ENCODE measurements at regions not wholly inside any gene's neighbourhood (a gene's known extent, or its start where the extent isn't known, plus 50 kb on each side); places are given as distances from the start of the nearest gene placed in this dataset.
A peak's percentile ranks its signal among the peaks of the same experiment; 100 is the strongest.
"Not testable (repeated sequence)": the region's sequence is repeated elsewhere in the genome, so short reads cannot be mapped to it uniquely, and the experiment has no call there.

DNA sequence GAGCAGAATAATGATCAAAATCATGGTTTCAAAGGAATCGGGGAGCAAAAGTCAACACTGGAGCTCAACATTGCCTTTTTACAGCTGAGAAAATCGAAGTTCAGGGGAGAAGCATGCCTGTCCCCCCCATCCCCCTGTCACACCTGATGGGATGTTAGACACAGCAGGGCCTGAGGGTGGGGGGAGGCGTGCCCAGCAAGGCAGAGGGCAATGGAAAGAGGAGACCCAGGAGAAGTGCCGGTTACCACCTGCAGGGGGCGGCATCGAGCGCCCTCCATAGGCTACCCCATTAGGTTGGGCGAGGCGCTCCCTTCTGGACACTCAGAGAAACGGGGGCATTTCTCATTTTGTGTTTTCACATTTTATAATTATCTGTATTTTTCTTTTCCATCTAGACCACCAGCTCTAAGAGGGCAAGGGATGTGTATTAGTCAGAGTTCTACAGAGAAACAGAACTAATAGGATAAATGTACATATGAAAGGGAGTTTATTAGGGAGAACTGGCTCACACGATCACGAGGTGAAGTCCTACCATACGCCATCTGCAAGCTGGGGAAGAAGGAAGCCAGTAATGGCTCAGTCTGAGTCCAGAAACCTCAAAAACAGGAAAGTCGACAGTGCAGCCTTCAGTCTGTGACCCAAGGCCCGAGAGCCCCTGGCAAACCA is 271.3 kb downstream of the LRATD1 start:
- Histone ChIP-seq H3K4me3 (replicated peaks; ENCODE audit: insufficient read depth, low read length) (no peak overlapping the region), H3K27ac (replicated peaks) (no peak overlapping the region), H3K27me3 (ENCODE audit: insufficient read depth, poor library complexity, severe bottlenecking) (no peaks in the 10 kb centered on the region)
- no peak for TF ChIP-seq POLR2AphosphoS5 (IDR thresholded peaks at IDR 0.05; ENCODE audit: low read depth)
- TF ChIP-seq, protein P1, sequence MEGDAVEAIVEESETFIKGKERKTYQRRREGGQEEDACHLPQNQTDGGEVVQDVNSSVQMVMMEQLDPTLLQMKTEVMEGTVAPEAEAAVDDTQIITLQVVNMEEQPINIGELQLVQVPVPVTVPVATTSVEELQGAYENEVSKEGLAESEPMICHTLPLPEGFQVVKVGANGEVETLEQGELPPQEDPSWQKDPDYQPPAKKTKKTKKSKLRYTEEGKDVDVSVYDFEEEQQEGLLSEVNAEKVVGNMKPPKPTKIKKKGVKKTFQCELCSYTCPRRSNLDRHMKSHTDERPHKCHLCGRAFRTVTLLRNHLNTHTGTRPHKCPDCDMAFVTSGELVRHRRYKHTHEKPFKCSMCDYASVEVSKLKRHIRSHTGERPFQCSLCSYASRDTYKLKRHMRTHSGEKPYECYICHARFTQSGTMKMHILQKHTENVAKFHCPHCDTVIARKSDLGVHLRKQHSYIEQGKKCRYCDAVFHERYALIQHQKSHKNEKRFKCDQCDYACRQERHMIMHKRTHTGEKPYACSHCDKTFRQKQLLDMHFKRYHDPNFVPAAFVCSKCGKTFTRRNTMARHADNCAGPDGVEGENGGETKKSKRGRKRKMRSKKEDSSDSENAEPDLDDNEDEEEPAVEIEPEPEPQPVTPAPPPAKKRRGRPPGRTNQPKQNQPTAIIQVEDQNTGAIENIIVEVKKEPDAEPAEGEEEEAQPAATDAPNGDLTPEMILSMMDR (IDR thresholded peaks at IDR 0.05; ENCODE audit: insufficient read depth, low read length): peak; percentile 73
- TF ChIP-seq SPI1 (IDR thresholded peaks at IDR 0.05; ENCODE audit: borderline replicate concordance, low read depth): no peak
- DNase-seq (ENCODE audit: low read depth in 1 of 2, low spot score in 1 of 2): peak; percentile 35 to 77

GRCh38 chr2:14904378-14904777 is 271.9 kb downstream of the LRATD1 start:
- H3K27ac ChIP-seq (replicated peaks); H3K27me3 ChIP-seq (ENCODE audit: insufficient read depth, poor library complexity, severe bottlenecking); H3K4me3 ChIP-seq (replicated peaks; ENCODE audit: insufficient read depth, low read length): not testable (repeated sequence)

DNA sequence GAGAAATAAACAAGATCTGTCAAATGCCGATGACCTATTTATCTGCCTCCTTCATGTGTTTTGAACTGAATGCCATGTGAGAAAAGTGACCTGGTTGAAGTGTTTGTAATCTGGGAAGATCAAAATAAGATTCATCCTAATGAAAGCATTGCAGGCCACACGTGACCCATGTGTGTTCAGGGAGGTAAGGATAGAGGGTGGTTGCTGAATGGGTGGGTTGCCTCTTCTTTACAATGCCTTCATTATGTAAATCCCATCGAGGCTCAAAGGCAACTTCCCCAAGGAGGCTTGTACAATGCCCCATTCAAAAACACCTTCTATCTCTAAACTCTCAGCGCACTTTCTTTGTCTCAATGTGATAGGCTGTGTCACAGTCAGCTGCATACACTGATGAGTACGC is 273.1 kb downstream of the LRATD1 start:
- no peak for TF ChIP-seq REST (IDR thresholded peaks at IDR 0.05; ENCODE audit: insufficient replicate concordance, low read depth)
- no peak for TF ChIP-seq POLR2AphosphoS5 (IDR thresholded peaks at IDR 0.05; ENCODE audit: low read depth)
- TF ChIP-seq, protein P1 (IDR thresholded peaks at IDR 0.05; ENCODE audit: insufficient read depth, low read length): no peak
- TF ChIP-seq GABPA (IDR thresholded peaks at IDR 0.05; ENCODE audit: low read depth): no peak
- TF ChIP-seq SPI1 (IDR thresholded peaks at IDR 0.05; ENCODE audit: borderline replicate concordance, low read depth): no peak
- no peak for DNase-seq (ENCODE audit: low read depth in 1 of 2, low spot score in 1 of 2)

More at GRCh38 chr2:14904378-14904777, 271.9 kb downstream of the LRATD1 start:
- DNase-seq (ENCODE audit: low read depth in 1 of 2, low spot score in 1 of 2): not testable (repeated sequence)

DNA sequence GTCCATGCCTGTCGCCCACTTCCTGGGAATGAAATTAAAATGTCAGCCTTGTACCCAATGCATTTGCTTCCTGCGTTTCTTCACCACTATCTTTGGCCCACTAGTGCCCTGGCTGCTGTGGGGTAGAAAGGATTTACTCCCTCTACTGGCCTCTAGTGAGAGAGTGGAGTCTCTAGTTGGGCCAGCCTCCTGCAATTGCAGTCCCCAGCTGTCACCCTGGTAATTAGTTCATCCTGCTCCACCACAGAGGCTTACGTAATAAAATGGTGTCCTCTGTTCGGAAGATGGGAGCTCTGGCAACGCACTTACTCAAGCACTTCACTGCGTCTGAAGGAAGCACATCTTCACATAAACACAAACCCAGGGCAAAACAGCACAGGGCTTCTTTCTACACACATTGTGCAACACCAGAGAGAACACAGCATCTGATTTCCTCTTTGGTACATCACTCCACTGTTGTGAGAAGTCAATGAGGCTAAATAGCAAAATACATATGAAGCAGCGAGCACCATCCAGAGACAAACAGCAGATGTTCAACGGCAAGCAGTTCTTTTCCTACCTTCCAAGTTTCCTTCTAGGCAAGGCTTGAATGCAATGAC is 274.6 kb downstream of the LRATD1 start:
- peaks cover 2% of the 10 kb centered on the region for H3K27me3 ChIP-seq (ENCODE audit: insufficient read depth, poor library complexity, severe bottlenecking)
- DNase-seq (ENCODE audit: low read depth in 1 of 2, low spot score in 1 of 2): peak; percentile 88
- no peak overlapping the region for H3K4me3 ChIP-seq (replicated peaks; ENCODE audit: insufficient read depth, low read length)
- TF ChIP-seq GABPA (IDR thresholded peaks at IDR 0.05; ENCODE audit: low read depth) (no peak), SPI1 (IDR thresholded peaks at IDR 0.05; ENCODE audit: borderline replicate concordance, low read depth) (peak; percentile 12; the same call in 1 of the 2 replicates), REST (IDR thresholded peaks at IDR 0.05; ENCODE audit: insufficient replicate concordance, low read depth) (no peak), POLR2AphosphoS5 (IDR thresholded peaks at IDR 0.05; ENCODE audit: low read depth) (no peak)
- TF ChIP-seq, protein P1 (IDR thresholded peaks at IDR 0.05; ENCODE audit: insufficient read depth, low read length): peak; percentile 47
- H3K27ac ChIP-seq (replicated peaks): no peak overlapping the region

More for the DNA sequence above, 273.1 kb downstream of the LRATD1 start:
- Histone ChIP-seq H3K4me3 (replicated peaks; ENCODE audit: insufficient read depth, low read length) (no peak overlapping the region), H3K27me3 (ENCODE audit: insufficient read depth, poor library complexity, severe bottlenecking) (no peaks in the 10 kb centered on the region), H3K27ac (replicated peaks) (no peak overlapping the region)

All from HL-60 (cell line).